ENCODE measurements at regions not wholly inside any gene's neighbourhood (a gene's known extent, or its start where the extent isn't known, plus 50 kb on each side); places are given as distances from the start of the nearest gene placed in this dataset.

GRCh38 chr10:107631876-107632275 is 467.4 kb upstream of the SORCS1 start:
- no peak for TF ChIP-seq CTCF (conservative IDR thresholded peaks at IDR 0.05; ENCODE audit: low read length)
- no peak for TF ChIP-seq EZH2phosphoT487 (IDR thresholded peaks at IDR 0.05; ENCODE audit: borderline replicate concordance, low read depth, low read length)
- H3K27ac ChIP-seq (ENCODE audit: low read depth, low read length, poor library complexity, severe bottlenecking): no peak overlapping the region
- H3K4me1 ChIP-seq (ENCODE audit: insufficient read depth, low read length, poor library complexity, severe bottlenecking): no peaks in the 10 kb centered on the region
- H3K4me2 ChIP-seq (ENCODE audit: low read length): no peak overlapping the region
- H3K9me3 ChIP-seq (ENCODE audit: low read length): no peaks in the 10 kb centered on the region
- no peaks in the 10 kb centered on the region for H3K79me2 ChIP-seq (ENCODE audit: insufficient read depth, low read depth, low read length)
- H3K36me3 ChIP-seq (ENCODE audit: insufficient read depth, low read length): no peaks in the 10 kb centered on the region
- ChIA-PET POLR2A (interaction anchor here (0.6 kb wide), 1 partner anchor 1362 kb away, joined by 3 read pairs; no protein-coding TSS in a partner anchor), CTCF (ENCODE audit: unreplicated experiment) (no interaction called here)
- H2AFZ ChIP-seq (ENCODE audit: low read length): no peak overlapping the region
- H4K20me1 ChIP-seq (ENCODE audit: insufficient read depth, low read length): no peaks in the 10 kb centered on the region
- no TSS peak for BruUV-seq (replicated peaks)
- no peak for DNase-seq (ENCODE audit: low spot score)
- no peaks in the 10 kb centered on the region for H3K9me2 ChIP-seq (ENCODE audit: insufficient read depth, low read length)
- intact Hi-C loops (cut with micrococcal nuclease; ENCODE audit: unreplicated experiment): no loop called here
- H3K4me3 ChIP-seq (ENCODE audit: low read depth, low read length, poor library complexity, severe bottlenecking): no peak overlapping the region

GRCh38 chr10:107626862-107627261 is 462.4 kb upstream of the SORCS1 start:
- Histone ChIP-seq H4K20me1 (ENCODE audit: insufficient read depth, low read length) (no peaks in the 10 kb centered on the region), H3K27ac (ENCODE audit: low read depth, low read length, poor library complexity, severe bottlenecking) (no peak overlapping the region), H3K36me3 (ENCODE audit: insufficient read depth, low read length) (no peaks in the 10 kb centered on the region), H2AFZ (ENCODE audit: low read length) (no peak overlapping the region), H3K4me2 (ENCODE audit: low read length) (no peak overlapping the region), H3K9me3 (ENCODE audit: low read length) (no peaks in the 10 kb centered on the region), H3K4me1 (ENCODE audit: insufficient read depth, low read length, poor library complexity, severe bottlenecking) (no peaks in the 10 kb centered on the region), H3K4me3 (ENCODE audit: low read depth, low read length, poor library complexity, severe bottlenecking) (no peak overlapping the region), H3K9me2 (ENCODE audit: insufficient read depth, low read length) (no peaks in the 10 kb centered on the region), H3K79me2 (ENCODE audit: insufficient read depth, low read depth, low read length) (no peaks in the 10 kb centered on the region)
- no peak for TF ChIP-seq CTCF (conservative IDR thresholded peaks at IDR 0.05; ENCODE audit: low read length)
- no peak for TF ChIP-seq EZH2phosphoT487 (IDR thresholded peaks at IDR 0.05; ENCODE audit: borderline replicate concordance, low read depth, low read length)
- intact Hi-C loops (cut with micrococcal nuclease; ENCODE audit: unreplicated experiment): no loop called here
- POLR2A ChIA-PET: interaction anchor here (0.6 kb wide), 1 partner anchor 585 kb away, joined by 3 read pairs; no protein-coding TSS in a partner anchor
- CTCF ChIA-PET (ENCODE audit: unreplicated experiment): no interaction called here
- BruUV-seq (replicated peaks): no TSS peak
- DNase-seq (ENCODE audit: low spot score): no peak

GRCh38 chr10:107623292-107623691 is 458.8 kb upstream of the SORCS1 start:
- intact Hi-C loops (cut with micrococcal nuclease; ENCODE audit: unreplicated experiment): no loop called here
- no TSS peak for BruUV-seq (replicated peaks)
- H3K4me1 ChIP-seq (ENCODE audit: insufficient read depth, low read length, poor library complexity, severe bottlenecking): no peaks in the 10 kb centered on the region
- H3K4me3 ChIP-seq (ENCODE audit: low read depth, low read length, poor library complexity, severe bottlenecking): no peak overlapping the region
- H3K9me3 ChIP-seq (ENCODE audit: low read length): no peaks in the 10 kb centered on the region
- H3K79me2 ChIP-seq (ENCODE audit: insufficient read depth, low read depth, low read length): no peaks in the 10 kb centered on the region
- no peaks in the 10 kb centered on the region for H4K20me1 ChIP-seq (ENCODE audit: insufficient read depth, low read length)
- ChIA-PET POLR2A (no interaction called here), CTCF (ENCODE audit: unreplicated experiment) (no interaction called here)
- H3K9me2 ChIP-seq (ENCODE audit: insufficient read depth, low read length): no peaks in the 10 kb centered on the region
- H3K36me3 ChIP-seq (ENCODE audit: insufficient read depth, low read length): no peaks in the 10 kb centered on the region
- DNase-seq (ENCODE audit: low spot score): no peak
- H3K27ac ChIP-seq (ENCODE audit: low read depth, low read length, poor library complexity, severe bottlenecking): no peak overlapping the region
- H3K4me2 ChIP-seq (ENCODE audit: low read length): no peak overlapping the region
- H2AFZ ChIP-seq (ENCODE audit: low read length): no peak overlapping the region
- TF ChIP-seq EZH2phosphoT487 (IDR thresholded peaks at IDR 0.05; ENCODE audit: borderline replicate concordance, low read depth, low read length): no peak
- TF ChIP-seq CTCF (conservative IDR thresholded peaks at IDR 0.05; ENCODE audit: low read length): no peak

Measured in OCI-LY7 (cell line).